ENCODE measurements at regions not wholly inside any gene's neighbourhood (a gene's known extent, or its start where the extent isn't known, plus 50 kb on each side); places are given as distances from the start of the nearest gene placed in this dataset.
A peak's percentile ranks its signal among the peaks of the same experiment; 100 is the strongest.

- DNase-seq (ENCODE audit: low read depth in 2 of 2) = no peak
These were observed 110.3 kb upstream of the TDRD3 start for GRCh38 chr13:60286707-60287106.

DNA sequence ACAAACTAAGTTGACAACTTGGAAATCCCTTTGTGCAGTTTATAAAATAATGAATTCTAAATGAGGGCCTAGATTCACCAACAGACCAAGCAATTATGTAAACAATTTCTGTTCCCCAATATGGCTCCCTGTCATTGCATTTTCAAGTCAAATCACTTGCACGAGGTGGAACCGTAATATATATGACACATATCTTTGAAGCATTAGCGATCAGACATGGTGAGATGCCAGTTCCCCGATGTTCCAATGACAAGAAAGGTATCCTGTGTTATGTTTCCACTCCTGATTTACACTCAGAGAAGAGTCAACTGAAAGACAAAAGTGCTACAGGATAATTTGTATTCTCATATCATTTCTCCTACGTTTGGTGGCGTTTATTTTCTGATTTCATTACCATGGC lies 108.5 kb upstream of the TDRD3 start:
- no peak for DNase-seq (ENCODE audit: low read depth in 2 of 2)

- no peak for DNase-seq (ENCODE audit: low read depth in 2 of 2)
These were observed 93.9 kb upstream of the TDRD3 start for GRCh38 chr13:60303166-60303565.

- no peak for DNase-seq (ENCODE audit: low read depth in 2 of 2)
These were observed 85.5 kb upstream of the TDRD3 start for GRCh38 chr13:60311527-60311926.

- DNase-seq (ENCODE audit: low read depth in 2 of 2) = no peak
These were observed 84.0 kb upstream of the TDRD3 start for GRCh38 chr13:60312851-60313505.

DNA sequence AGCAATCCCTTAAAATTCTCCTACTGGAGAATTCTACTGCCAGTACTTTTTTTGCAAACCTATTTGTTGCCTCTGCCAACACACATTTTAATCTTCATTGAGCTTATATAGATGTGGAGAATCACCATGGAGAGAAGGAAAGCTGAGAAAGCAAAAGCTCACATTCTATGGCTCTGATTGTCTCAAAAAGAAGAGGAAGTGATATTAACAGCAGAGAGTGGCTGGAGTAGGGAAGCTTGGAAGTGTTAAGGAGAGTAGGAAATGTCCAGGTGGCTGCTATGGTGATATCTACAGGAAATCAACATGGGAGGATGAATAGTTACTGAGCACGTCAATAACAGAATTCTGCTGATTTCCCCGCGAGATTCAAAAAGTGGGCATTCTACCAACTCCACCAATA lies 78.8 kb upstream of the TDRD3 start:
- no peak for DNase-seq (ENCODE audit: low read depth in 2 of 2)

- DNase-seq (ENCODE audit: low read depth in 2 of 2) = no peak
These were observed 72.9 kb upstream of the TDRD3 start for GRCh38 chr13:60324131-60324530.

DNA sequence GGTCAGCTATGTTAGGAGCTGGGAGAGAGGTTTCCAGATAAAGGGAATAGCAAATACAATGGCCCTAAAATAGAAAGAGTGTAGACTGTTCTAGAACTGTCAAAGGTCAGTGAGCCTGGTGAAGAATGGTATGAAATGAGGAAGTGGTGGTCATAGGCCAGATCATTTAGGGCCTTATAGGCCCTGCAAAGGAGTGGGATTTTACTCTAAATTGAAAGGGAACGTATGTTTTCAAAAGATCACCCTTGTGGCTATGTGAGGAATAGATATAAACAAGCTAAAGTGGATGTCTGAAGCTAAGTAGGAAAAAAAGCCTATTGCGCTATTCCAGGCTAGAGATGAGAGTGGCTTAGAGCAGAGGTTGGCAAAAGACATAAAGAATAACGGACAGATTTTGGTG lies 70.7 kb upstream of the TDRD3 start:
- DNase-seq (ENCODE audit: low read depth in 2 of 2) = no peak

GRCh38 chr13:60327511-60327910 lies 69.5 kb upstream of the TDRD3 start:
- DNase-seq (ENCODE audit: low read depth in 2 of 2) = no peak

DNA sequence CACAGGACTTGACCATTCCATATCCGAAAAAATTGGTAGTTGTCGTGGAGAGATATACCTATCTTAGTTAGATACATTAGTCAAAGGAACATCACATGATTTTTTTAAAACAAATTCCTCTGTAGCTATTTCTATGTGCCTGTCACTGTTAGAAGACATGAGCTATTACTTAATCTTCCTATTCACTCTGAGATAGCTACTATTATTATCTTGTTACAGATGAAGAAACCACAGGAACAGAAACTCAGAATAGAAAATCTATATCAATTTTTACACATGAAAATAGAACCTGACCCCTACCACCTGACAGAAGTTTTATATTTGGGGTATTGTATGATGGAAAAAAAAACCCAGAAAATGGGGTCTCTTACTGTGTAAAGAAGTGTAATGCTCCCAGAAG lies 68.9 kb upstream of the TDRD3 start:
- DNase-seq (ENCODE audit: low read depth in 2 of 2) = no peak

DNA sequence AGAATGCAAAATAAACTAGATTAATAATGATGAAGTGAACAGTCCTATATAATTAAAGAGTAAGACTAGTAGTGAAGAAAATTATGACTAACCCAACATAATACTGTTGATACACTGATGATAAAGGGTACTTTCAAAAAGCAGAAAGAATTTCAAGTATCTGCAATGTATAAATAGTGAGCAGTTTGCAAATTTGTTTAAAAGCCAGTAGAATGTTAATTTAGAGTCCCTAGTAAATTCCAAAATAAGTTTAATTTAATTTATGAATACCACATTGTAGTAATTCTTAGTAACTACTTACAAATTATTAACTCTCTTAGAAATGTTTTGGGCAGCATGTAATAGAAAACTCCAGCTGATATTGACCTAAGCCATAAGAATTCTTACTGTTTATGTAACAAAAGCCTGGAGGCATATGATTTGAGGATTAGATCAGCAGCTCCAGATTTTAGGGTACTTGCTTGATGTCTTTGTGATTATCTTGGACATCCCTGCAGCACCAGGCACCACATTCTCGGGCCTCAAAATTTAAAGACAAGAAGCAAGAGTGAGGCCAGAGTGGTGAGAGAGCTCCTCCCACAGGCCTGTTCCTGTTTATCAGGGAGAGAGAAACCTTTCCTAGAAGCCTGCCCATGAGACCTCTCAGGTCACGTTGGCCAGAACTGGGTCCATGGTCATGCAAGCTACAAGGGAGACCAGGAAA lies 67.6 kb upstream of the TDRD3 start:
- peak in 1 of 2 donors; percentile 1 for DNase-seq (ENCODE audit: low read depth in 2 of 2)

DNA sequence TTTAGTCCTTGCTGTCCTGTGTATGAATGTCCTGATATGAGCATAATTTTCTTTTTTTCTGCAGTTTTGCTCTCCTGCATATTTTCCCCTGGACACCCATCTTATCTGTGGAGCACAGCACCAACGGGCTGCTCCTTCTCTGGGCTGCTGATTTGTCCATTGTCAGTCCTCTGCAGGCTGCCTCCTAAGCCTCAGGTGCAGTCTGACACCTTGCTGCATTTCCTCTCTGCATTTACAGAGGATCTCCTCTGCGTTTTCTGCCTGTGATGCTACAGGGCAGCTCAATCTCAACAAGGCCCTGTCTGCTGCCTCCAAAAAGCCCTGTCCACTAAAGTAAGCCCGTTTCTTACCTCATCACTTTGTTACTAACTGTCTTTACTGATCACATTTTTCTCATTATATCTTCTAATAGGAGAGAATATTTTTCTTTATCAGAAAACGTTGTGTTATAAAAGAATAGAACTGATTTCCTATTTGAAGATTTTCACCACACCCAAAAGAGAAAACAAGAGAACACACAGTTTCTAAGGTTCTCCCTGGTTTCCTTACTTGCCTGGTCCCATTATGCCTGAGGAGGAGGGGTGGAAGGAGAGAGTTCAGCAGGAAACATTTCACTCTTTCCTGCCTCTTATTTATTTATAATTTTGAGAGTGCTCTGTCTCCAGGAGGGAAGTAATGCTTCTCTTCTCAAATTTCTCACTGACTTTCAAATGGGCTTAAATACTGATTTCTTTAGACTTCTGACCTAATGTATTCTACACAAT lies 65.6 kb upstream of the TDRD3 start:
- no peak for DNase-seq (ENCODE audit: low read depth in 2 of 2)

GRCh38 chr13:60332682-60333081 lies 64.3 kb upstream of the TDRD3 start:
- no peak for DNase-seq (ENCODE audit: low read depth in 2 of 2)

GRCh38 chr13:60334310-60334709 lies 62.7 kb upstream of the TDRD3 start:
- DNase-seq (ENCODE audit: low read depth in 2 of 2) = no peak

- no peak for DNase-seq (ENCODE audit: low read depth in 2 of 2)
These were observed 61.5 kb upstream of the TDRD3 start for GRCh38 chr13:60335531-60335930.

- no peak for DNase-seq (ENCODE audit: low read depth in 2 of 2)
These were observed 58.3 kb upstream of the TDRD3 start for GRCh38 chr13:60338754-60339153.

DNA sequence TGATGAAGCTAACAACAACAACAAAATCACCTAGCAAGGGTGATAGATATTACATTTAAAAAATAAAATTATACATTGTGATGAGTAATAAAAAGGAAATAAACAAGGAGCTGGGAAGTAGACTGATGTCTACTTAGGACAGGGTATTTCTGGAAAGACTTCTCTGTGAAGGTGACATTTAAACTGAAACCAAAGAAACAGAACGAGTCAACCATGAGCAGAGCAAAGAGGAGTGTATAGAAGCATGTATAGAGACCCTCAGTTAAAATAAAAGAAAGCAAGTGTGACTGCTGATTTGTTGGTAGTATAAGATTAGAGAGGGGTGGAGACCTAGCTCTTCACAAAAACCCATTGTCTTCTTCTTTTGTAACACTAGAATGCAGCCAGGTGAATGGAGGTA lies 53.0 kb upstream of the TDRD3 start:
- no peak for DNase-seq (ENCODE audit: low read depth in 2 of 2)

DNA sequence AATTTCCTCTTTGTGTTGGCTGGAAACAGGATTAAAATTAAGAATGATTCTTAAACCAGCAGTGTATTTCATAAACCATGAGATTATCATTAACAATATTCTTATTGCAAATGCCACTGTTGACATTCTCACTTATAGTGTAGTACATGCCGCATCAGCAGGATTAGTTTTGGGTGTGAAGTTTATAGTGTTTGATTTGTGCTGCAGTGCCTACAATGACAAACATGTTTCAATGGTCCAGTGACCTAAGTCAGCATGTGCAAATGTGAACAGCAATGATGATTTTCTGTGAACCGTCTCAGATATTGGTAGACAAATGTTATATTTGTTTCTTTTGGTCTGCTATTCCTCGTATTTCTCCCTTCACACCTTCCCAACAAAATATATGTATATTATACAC lies 49.8 kb upstream of the TDRD3 start:
- DNase-seq (ENCODE audit: low read depth in 2 of 2) = no peak

All from stimulated activated CD4-positive, alpha-beta T cell treated with anti-CD3 and anti-CD28 coated beads, Interleukin-4, amount 100 ng/mL, for 48 hours (primary cell).